ENCODE measurements at regions not wholly inside any gene's neighbourhood (a gene's known extent, or its start where the extent isn't known, plus 50 kb on each side); places are given as distances from the start of the nearest gene placed in this dataset.

- no peak overlapping the region for H3K4me3 Mint-ChIP-seq
- DNase-seq (ENCODE audit: low spot score in 2 of 2, unreplicated experiment in 2 of 2) = no peak
- TF ChIP-seq CTCF (IDR thresholded peaks at IDR 0.05; ENCODE audit: unreplicated experiment) = no peak
- no peaks in the 10 kb centered on the region for H3K36me3 Mint-ChIP-seq
- peaks cover 16% of the 10 kb centered on the region for H3K27me3 Mint-ChIP-seq (ENCODE audit: low read depth)
- peaks cover 17% of the 10 kb centered on the region for H3K9me3 Mint-ChIP-seq
- no peaks in the 10 kb centered on the region for H3K4me1 Mint-ChIP-seq
- no peak overlapping the region for H3K27ac Mint-ChIP-seq
Observed at GRCh38 chr11:111194860-111195568, 50.5 kb upstream of the POU2AF2 start.

- Mint-ChIP-seq H3K27me3 (ENCODE audit: low read depth) (peaks cover 16% of the 10 kb centered on the region), H3K9me3 (peaks cover 17% of the 10 kb centered on the region), H3K4me3 (no peak overlapping the region), H3K4me1 (no peaks in the 10 kb centered on the region), H3K36me3 (no peaks in the 10 kb centered on the region), H3K27ac (no peak overlapping the region)
- DNase-seq (ENCODE audit: low spot score in 2 of 2, unreplicated experiment in 2 of 2) = no peak
- TF ChIP-seq CTCF (IDR thresholded peaks at IDR 0.05; ENCODE audit: unreplicated experiment) = no peak
Observed at GRCh38 chr11:111193924-111194490, 51.5 kb upstream of the POU2AF2 start.

GRCh38 chr11:111189466-111189865 lies 56.1 kb upstream of the POU2AF2 start:
- H3K9me3 Mint-ChIP-seq = peaks cover 34% of the 10 kb centered on the region
- H3K27ac Mint-ChIP-seq = no peak overlapping the region
- H3K27me3 Mint-ChIP-seq (ENCODE audit: low read depth) = no peaks in the 10 kb centered on the region
- no peak overlapping the region for H3K4me3 Mint-ChIP-seq
- DNase-seq (ENCODE audit: low spot score in 2 of 2, unreplicated experiment in 2 of 2) = no peak
- peaks cover 5% of the 10 kb centered on the region for H3K36me3 Mint-ChIP-seq
- no peak for TF ChIP-seq CTCF (IDR thresholded peaks at IDR 0.05; ENCODE audit: unreplicated experiment)
- H3K4me1 Mint-ChIP-seq = peaks cover 6% of the 10 kb centered on the region

GRCh38 chr11:111186308-111186915 lies 59.1 kb upstream of the POU2AF2 start:
- Mint-ChIP-seq H3K27ac (no peak overlapping the region), H3K36me3 (peaks cover 5% of the 10 kb centered on the region), H3K27me3 (ENCODE audit: low read depth) (no peaks in the 10 kb centered on the region), H3K9me3 (peaks cover 21% of the 10 kb centered on the region), H3K4me1 (peaks cover 6% of the 10 kb centered on the region), H3K4me3 (no peak overlapping the region)
- no peak for TF ChIP-seq CTCF (IDR thresholded peaks at IDR 0.05; ENCODE audit: unreplicated experiment)
- no peak for DNase-seq (ENCODE audit: low spot score in 2 of 2, unreplicated experiment in 2 of 2)

- no peaks in the 10 kb centered on the region for H3K27me3 Mint-ChIP-seq (ENCODE audit: low read depth)
- H3K36me3 Mint-ChIP-seq = peaks cover 5% of the 10 kb centered on the region
- DNase-seq (ENCODE audit: low spot score in 2 of 2, unreplicated experiment in 2 of 2) = no peak
- H3K9me3 Mint-ChIP-seq = peaks cover 21% of the 10 kb centered on the region
- H3K27ac Mint-ChIP-seq = no peak overlapping the region
- no peak for TF ChIP-seq CTCF (IDR thresholded peaks at IDR 0.05; ENCODE audit: unreplicated experiment)
- H3K4me3 Mint-ChIP-seq = no peak overlapping the region
- H3K4me1 Mint-ChIP-seq = peaks cover 6% of the 10 kb centered on the region
Observed at GRCh38 chr11:111185266-111185665, 60.3 kb upstream of the POU2AF2 start.

Data from mesothelial cell of epicardium (in vitro differentiated cells).